ENCODE measurements at regions not wholly inside any gene's neighbourhood (a gene's known extent, or its start where the extent isn't known, plus 50 kb on each side); places are given as distances from the start of the nearest gene placed in this dataset.
A peak's percentile ranks its signal among the peaks of the same experiment; 100 is the strongest.

- no peak overlapping the region for H3K4me3 ChIP-seq (ENCODE audit: low read depth, low read length)
- TF ChIP-seq, protein P1, sequence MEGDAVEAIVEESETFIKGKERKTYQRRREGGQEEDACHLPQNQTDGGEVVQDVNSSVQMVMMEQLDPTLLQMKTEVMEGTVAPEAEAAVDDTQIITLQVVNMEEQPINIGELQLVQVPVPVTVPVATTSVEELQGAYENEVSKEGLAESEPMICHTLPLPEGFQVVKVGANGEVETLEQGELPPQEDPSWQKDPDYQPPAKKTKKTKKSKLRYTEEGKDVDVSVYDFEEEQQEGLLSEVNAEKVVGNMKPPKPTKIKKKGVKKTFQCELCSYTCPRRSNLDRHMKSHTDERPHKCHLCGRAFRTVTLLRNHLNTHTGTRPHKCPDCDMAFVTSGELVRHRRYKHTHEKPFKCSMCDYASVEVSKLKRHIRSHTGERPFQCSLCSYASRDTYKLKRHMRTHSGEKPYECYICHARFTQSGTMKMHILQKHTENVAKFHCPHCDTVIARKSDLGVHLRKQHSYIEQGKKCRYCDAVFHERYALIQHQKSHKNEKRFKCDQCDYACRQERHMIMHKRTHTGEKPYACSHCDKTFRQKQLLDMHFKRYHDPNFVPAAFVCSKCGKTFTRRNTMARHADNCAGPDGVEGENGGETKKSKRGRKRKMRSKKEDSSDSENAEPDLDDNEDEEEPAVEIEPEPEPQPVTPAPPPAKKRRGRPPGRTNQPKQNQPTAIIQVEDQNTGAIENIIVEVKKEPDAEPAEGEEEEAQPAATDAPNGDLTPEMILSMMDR (IDR thresholded peaks at IDR 0.05; ENCODE audit: insufficient read depth, low read length, missing control alignments): no peak
- CTCF ChIA-PET: no interaction called here
- DNase-seq (ENCODE audit: low read depth, low spot score): no peak
- POLR2A ChIA-PET: no interaction called here
Measured at GRCh38 chr4:121510341-121510874, 129.6 kb upstream of the QRFPR start.

GRCh38 chr4:121485190-121485804 is 104.5 kb upstream of the QRFPR start:
- DNase-seq (ENCODE audit: low read depth, low spot score): no peak
- H3K4me3 ChIP-seq (ENCODE audit: low read depth, low read length): no peak overlapping the region
- POLR2A ChIA-PET: no interaction called here
- CTCF ChIA-PET: interaction anchor here (0.6 to 6.2 kb wide), 11 partner anchors 8 to 261 kb away, joined by 3 to 57 read pairs (median 7); no protein-coding TSS in a partner anchor
- TF ChIP-seq, protein P1 (IDR thresholded peaks at IDR 0.05; ENCODE audit: insufficient read depth, low read length, missing control alignments): no peak

DNA sequence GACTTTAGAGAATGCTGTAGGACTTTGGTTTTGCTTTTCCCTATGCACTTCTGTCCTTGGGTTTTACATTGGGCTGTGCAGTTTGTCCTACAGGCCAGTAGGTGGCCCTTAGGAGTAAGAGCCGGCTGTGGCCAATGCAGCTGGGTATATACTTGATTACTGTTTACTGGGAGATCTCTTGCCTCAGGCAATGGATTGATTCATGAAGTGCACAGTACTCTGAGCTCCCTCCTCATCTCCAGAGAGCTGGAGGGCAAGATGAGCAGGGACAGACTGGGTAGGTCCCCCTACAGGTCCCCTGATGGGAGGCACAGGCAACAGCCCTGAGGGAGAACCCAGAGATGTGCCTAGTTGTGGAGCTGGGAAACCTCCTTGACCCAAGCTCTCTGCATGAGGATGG is 103.8 kb upstream of the QRFPR start:
- CTCF ChIA-PET: interaction anchor here (0.6 to 6.2 kb wide), 16 partner anchors 9 to 262 kb away, joined by 3 to 57 read pairs (median 5); no protein-coding TSS in a partner anchor
- peak; percentile 7 for DNase-seq (ENCODE audit: low read depth, low spot score)
- POLR2A ChIA-PET: no interaction called here
- no peak overlapping the region for H3K4me3 ChIP-seq (ENCODE audit: low read depth, low read length)
- TF ChIP-seq, protein P1 (IDR thresholded peaks at IDR 0.05; ENCODE audit: insufficient read depth, low read length, missing control alignments): peak; percentile 74

DNA sequence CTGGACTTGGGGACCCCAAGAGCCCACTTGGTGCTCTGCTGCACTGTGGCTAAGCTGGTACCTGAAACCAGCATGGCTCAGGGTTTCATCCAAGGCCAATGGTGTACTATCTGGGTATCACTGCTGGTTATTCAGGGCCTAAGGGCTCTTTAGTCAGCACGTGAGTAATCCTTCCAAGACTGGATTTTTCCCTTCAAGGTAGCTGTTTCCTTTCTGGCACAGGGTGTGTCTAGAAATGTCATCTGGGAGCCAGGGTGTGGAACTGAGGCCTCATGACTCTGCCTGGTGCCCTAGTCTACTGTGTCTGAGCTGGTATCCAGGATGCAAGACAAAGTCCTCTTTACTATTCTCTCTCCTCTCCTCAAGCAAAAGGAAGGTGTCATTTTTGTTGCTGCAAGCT is 99.0 kb upstream of the QRFPR start:
- POLR2A ChIA-PET: no interaction called here
- TF ChIP-seq, protein P1 (IDR thresholded peaks at IDR 0.05; ENCODE audit: insufficient read depth, low read length, missing control alignments): no peak
- DNase-seq (ENCODE audit: low read depth, low spot score): no peak
- CTCF ChIA-PET: interaction anchor here (2.3 kb wide), 1 partner anchor 257 kb away, joined by 7 read pairs; no protein-coding TSS in a partner anchor
- H3K4me3 ChIP-seq (ENCODE audit: low read depth, low read length): no peak overlapping the region

GRCh38 chr4:121477480-121477879 is 96.7 kb upstream of the QRFPR start:
- ChIA-PET POLR2A (interaction anchor here (0.7 kb wide), 1 partner anchor 211 kb away, joined by 3 read pairs; no protein-coding TSS in a partner anchor), CTCF (interaction anchor here (3.5 kb wide), 1 partner anchor 15 kb away, joined by 10 read pairs; no protein-coding TSS in a partner anchor)
- TF ChIP-seq, protein P1 (IDR thresholded peaks at IDR 0.05; ENCODE audit: insufficient read depth, low read length, missing control alignments): no peak
- no peak overlapping the region for H3K4me3 ChIP-seq (ENCODE audit: low read depth, low read length)
- no peak for DNase-seq (ENCODE audit: low read depth, low spot score)

DNA sequence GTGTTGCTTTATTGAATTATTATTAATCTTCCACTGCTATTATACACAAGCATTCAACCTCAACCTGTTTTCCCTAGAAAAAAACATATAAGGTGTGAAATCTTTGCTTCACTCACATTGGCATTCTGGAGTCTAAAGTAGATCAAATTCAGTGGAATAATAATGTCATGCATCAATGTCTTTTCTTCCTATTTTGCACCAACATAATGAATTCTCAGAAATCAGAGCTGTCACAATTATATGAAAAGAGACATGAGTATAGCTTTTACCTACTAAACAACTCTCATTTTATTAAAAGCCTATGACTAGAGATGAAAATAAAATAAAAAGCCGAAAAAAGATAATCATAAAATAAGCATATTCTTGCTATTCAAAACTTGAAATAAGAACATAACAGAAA is 96.3 kb upstream of the QRFPR start:
- TF ChIP-seq, protein P1 (IDR thresholded peaks at IDR 0.05; ENCODE audit: insufficient read depth, low read length, missing control alignments): no peak
- H3K4me3 ChIP-seq (ENCODE audit: low read depth, low read length): no peak overlapping the region
- POLR2A ChIA-PET: interaction anchor here (0.7 kb wide), 1 partner anchor 212 kb away, joined by 3 read pairs; no protein-coding TSS in a partner anchor
- CTCF ChIA-PET: interaction anchor here (3.5 kb wide), 1 partner anchor 15 kb away, joined by 10 read pairs; no protein-coding TSS in a partner anchor
- DNase-seq (ENCODE audit: low read depth, low spot score): no peak
